ENCODE measurements at regions not wholly inside any gene's neighbourhood (a gene's known extent, or its start where the extent isn't known, plus 50 kb on each side); places are given as distances from the start of the nearest gene placed in this dataset.

GRCh38 chr7:79949778-79950177 lies 184.9 kb upstream of the GNAI1 start:
- no peak overlapping the region for H2AFZ ChIP-seq (ENCODE audit: insufficient read depth, low read depth, low read length, poor library complexity, severe bottlenecking)
- no peaks in the 10 kb centered on the region for H3K36me3 ChIP-seq (replicated peaks in 1 of 2; ENCODE audit: control extremely low read depth in 1 of 2, control insufficient read depth in 1 of 2, extremely low read depth in 1 of 2, insufficient read depth in 2 of 2, low read length in 1 of 2)
- POLR2A ChIA-PET, result no interaction called here
- H3K27ac Mint-ChIP-seq, result no peak overlapping the region
- H3K4me1 ChIP-seq (ENCODE audit: control insufficient read depth in 2 of 2, insufficient read depth in 2 of 2, low read length in 2 of 2), result no peaks in the 10 kb centered on the region
- no peaks in the 10 kb centered on the region for H4K20me1 ChIP-seq (ENCODE audit: control insufficient read depth, insufficient read depth, low read length, poor library complexity, severe bottlenecking)
- no peak overlapping the region for H3K4me3 ChIP-seq (ENCODE audit: control extremely low read depth in 1 of 5, extremely low read depth in 1 of 5, insufficient read depth in 1 of 5, low read depth in 2 of 5, low read length in 4 of 5)
- peaks cover 2% of the 10 kb centered on the region for H3K9me3 Mint-ChIP-seq (ENCODE audit: insufficient read depth)
- intact Hi-C loops (cut with micrococcal nuclease), result no loop called here
- CTCF ChIA-PET, result no interaction called here
- H3K27me3 ChIP-seq (replicated peaks in 1 of 4; ENCODE audit: control extremely low read depth in 1 of 4, control insufficient read depth in 3 of 4, insufficient read depth in 4 of 4, low read length in 3 of 4), result no peaks in the 10 kb centered on the region
- ATAC-seq (ENCODE audit: low read depth) (no peak), DNase-seq (no peak)
- H3K27me3 Mint-ChIP-seq, result no peaks in the 10 kb centered on the region
- H3K4me2 ChIP-seq (replicated peaks; ENCODE audit: low read depth, low read length, poor library complexity, severe bottlenecking), result no peak overlapping the region
- WGBS (ENCODE audit: insufficient coverage), result 100% methylated on average over 2 of the region's 3 CpGs
- no peak overlapping the region for H3K9ac ChIP-seq (ENCODE audit: low read length)
- no peaks in the 10 kb centered on the region for H3K79me2 ChIP-seq (ENCODE audit: control insufficient read depth, insufficient read depth, low read length)
- H3K4me3 Mint-ChIP-seq, result no peak overlapping the region
- H3K27ac ChIP-seq (ENCODE audit: low read length in 2 of 2), result no peak overlapping the region
- H3K9me3 ChIP-seq (ENCODE audit: control extremely low read depth in 1 of 3, control insufficient read depth in 2 of 3, insufficient read depth in 1 of 3, low read length in 2 of 3), result peaks cover 0 to 3% (median 0%) of the 10 kb centered on the region in 3 donors
- TF ChIP-seq, protein P1, sequence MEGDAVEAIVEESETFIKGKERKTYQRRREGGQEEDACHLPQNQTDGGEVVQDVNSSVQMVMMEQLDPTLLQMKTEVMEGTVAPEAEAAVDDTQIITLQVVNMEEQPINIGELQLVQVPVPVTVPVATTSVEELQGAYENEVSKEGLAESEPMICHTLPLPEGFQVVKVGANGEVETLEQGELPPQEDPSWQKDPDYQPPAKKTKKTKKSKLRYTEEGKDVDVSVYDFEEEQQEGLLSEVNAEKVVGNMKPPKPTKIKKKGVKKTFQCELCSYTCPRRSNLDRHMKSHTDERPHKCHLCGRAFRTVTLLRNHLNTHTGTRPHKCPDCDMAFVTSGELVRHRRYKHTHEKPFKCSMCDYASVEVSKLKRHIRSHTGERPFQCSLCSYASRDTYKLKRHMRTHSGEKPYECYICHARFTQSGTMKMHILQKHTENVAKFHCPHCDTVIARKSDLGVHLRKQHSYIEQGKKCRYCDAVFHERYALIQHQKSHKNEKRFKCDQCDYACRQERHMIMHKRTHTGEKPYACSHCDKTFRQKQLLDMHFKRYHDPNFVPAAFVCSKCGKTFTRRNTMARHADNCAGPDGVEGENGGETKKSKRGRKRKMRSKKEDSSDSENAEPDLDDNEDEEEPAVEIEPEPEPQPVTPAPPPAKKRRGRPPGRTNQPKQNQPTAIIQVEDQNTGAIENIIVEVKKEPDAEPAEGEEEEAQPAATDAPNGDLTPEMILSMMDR (IDR thresholded peaks at IDR 0.05), result no peak
- no peak for TF ChIP-seq EZH2 (IDR thresholded peaks at IDR 0.05; ENCODE audit: borderline replicate concordance, insufficient read depth, low read depth, low read length, poor library complexity, severe bottlenecking)
- no peaks in the 10 kb centered on the region for H3K4me1 Mint-ChIP-seq

DNA sequence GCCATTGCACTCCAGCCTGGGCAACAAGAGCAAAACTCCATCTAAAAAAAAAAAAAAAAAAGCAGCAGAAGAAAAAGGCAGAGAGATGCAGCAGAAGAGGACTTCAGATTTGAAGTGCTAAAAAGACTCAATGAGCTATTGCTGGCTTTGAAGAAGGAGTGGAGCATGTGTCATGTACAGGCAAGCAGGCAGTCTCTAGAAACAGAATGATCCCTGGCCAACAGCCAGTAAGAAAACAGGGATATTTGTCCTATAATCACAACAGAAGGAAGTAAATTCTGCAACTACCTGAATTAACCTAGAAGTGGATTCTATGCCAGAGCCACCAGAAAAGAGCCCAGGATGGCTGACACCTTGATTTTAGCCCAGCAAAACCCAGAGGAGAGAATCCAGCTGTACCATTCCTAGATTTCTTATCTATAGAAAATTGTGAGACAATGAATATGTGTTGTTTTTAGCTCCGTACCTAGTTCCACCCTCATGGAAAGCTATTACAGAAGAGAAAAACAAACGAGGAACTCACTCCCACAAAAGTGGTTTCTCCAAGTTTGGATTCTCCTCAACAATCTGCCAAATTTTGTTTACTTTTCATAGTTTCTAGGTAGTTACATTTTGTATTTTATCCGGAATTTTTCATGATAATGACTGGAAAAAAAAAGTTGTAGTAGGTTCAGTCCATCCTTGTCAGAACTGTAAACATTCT lies 198.2 kb upstream of the GNAI1 start:
- Mint-ChIP-seq H3K27ac (no peak overlapping the region), H3K27me3 (no peaks in the 10 kb centered on the region), H3K4me1 (no peaks in the 10 kb centered on the region), H3K4me3 (no peak overlapping the region), H3K9me3 (ENCODE audit: insufficient read depth) (peaks cover 2% of the 10 kb centered on the region)
- Histone ChIP-seq H3K27me3 (replicated peaks in 1 of 4; ENCODE audit: control extremely low read depth in 1 of 4, control insufficient read depth in 3 of 4, insufficient read depth in 4 of 4, low read length in 3 of 4) (no peaks in the 10 kb centered on the region), H3K9ac (ENCODE audit: low read length) (no peak overlapping the region), H4K20me1 (ENCODE audit: control insufficient read depth, insufficient read depth, low read length, poor library complexity, severe bottlenecking) (no peaks in the 10 kb centered on the region), H3K4me1 (ENCODE audit: control insufficient read depth in 2 of 2, insufficient read depth in 2 of 2, low read length in 2 of 2) (no peaks in the 10 kb centered on the region), H3K4me3 (ENCODE audit: control extremely low read depth in 1 of 5, extremely low read depth in 1 of 5, insufficient read depth in 1 of 5, low read depth in 2 of 5, low read length in 4 of 5) (no peak overlapping the region), H3K79me2 (ENCODE audit: control insufficient read depth, insufficient read depth, low read length) (no peaks in the 10 kb centered on the region), H3K27ac (ENCODE audit: low read length in 2 of 2) (no peak overlapping the region), H3K4me2 (replicated peaks; ENCODE audit: low read depth, low read length, poor library complexity, severe bottlenecking) (no peak overlapping the region), H2AFZ (ENCODE audit: insufficient read depth, low read depth, low read length, poor library complexity, severe bottlenecking) (no peak overlapping the region), H3K9me3 (ENCODE audit: control extremely low read depth in 1 of 3, control insufficient read depth in 2 of 3, insufficient read depth in 1 of 3, low read length in 2 of 3) (peaks cover 0 to 4% (median 0%) of the 10 kb centered on the region in 3 donors), H3K36me3 (replicated peaks in 1 of 2; ENCODE audit: control extremely low read depth in 1 of 2, control insufficient read depth in 1 of 2, extremely low read depth in 1 of 2, insufficient read depth in 2 of 2, low read length in 1 of 2) (no peaks in the 10 kb centered on the region)
- ATAC-seq (ENCODE audit: low read depth) (no peak), DNase-seq (no peak)
- WGBS (ENCODE audit: insufficient coverage), result no CpG with 5 or more reads among the region's 3 CpGs
- intact Hi-C loops (cut with micrococcal nuclease), result no loop called here
- TF ChIP-seq EZH2 (IDR thresholded peaks at IDR 0.05; ENCODE audit: borderline replicate concordance, insufficient read depth, low read depth, low read length, poor library complexity, severe bottlenecking), result no peak
- TF ChIP-seq, protein P1 (IDR thresholded peaks at IDR 0.05), result no peak
- ChIA-PET POLR2A (no interaction called here), CTCF (no interaction called here)

Data from B cell (primary cell).